SK-N-SH (cell line): ENCODE measurements at regions not wholly inside any gene's neighbourhood (a gene's known extent, or its start where the extent isn't known, plus 50 kb on each side); places are given as distances from the start of the nearest gene placed in this dataset.

ENCODE experiments used
- PBX3 ChIP-seq: IDR thresholded peaks from 2 replicates; pipeline ENCODE4; 2012
- POLR2AphosphoS5 ChIP-seq: IDR thresholded peaks from 2 replicates; pipeline ENCODE4 v1.6.1; 2012; ENCODE audit warnings: low read depth, low read length
- RCOR1 ChIP-seq: fragments of 150-350 bp; IDR thresholded peaks from 2 replicates; pipeline ENCODE4 v1.6.1; 2017; ENCODE audit warnings: antibody characterized with exemption, low read length
- RFX5 ChIP-seq: IDR thresholded peaks from 2 replicates; pipeline ENCODE4 v1.6.1; 2012; ENCODE audit warnings: mild to moderate bottlenecking, improper control_type of control experiment, low read length
- SIN3A ChIP-seq: IDR thresholded peaks from 2 replicates; pipeline ENCODE4 v1.6.1; 2012; ENCODE audit warnings: low read depth, mild to moderate bottlenecking, low read length, moderate library complexity, borderline replicate concordance
- SMC3 ChIP-seq: IDR thresholded peaks from 2 replicates; pipeline ENCODE4 v1.6.1; 2012; ENCODE audit warnings: low read depth, low read length, improper control_type of control experiment
- TCF12 ChIP-seq: IDR thresholded peaks from 2 replicates; pipeline ENCODE4 v1.4.0; 2012
- YY1 ChIP-seq: IDR thresholded peaks from 2 replicates; pipeline ENCODE4 v1.4.0; 2012; ENCODE audit warnings: low read depth, mild to moderate bottlenecking
- TF ChIP-seq, protein P1 (sequence below): fragments of 200-600 bp; sonication (generic); IDR thresholded peaks from 2 replicates; pipeline ENCODE4 v1.6.1; 2017; ENCODE audit warnings: antibody characterized with exemption, mild to moderate bottlenecking, moderate library complexity
- TF ChIP-seq, protein P2 (sequence below): IDR thresholded peaks from 2 replicates; pipeline ENCODE4 v1.4.0; 2012; ENCODE audit warnings: low read depth

DNA sequence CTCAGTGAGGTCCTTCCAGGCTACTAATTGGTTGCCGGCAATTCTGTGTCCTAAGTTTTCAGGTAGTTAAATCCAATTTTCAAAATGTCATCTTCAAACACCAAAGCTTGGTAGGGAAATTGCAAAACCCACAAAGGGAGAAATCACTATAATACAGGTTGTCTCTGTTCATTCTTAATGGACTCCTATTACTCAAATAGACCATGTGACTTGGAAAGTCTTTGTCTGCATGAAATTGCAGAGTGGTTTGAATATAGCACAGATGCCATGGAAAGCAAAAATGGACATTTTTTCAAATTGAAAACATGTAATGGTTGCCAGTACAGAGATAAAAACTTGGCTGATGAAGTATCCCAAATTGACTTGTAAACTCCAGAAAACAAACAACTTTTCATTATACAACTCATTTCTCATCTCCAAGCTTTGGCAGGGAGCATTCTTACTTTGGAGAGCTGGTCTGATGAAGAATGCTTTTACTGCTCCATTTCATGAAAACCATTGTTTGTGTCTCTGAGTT is 169.5 kb upstream of the PKN2 start:
- no peak for TF ChIP-seq YY1
- TF ChIP-seq, protein P1, sequence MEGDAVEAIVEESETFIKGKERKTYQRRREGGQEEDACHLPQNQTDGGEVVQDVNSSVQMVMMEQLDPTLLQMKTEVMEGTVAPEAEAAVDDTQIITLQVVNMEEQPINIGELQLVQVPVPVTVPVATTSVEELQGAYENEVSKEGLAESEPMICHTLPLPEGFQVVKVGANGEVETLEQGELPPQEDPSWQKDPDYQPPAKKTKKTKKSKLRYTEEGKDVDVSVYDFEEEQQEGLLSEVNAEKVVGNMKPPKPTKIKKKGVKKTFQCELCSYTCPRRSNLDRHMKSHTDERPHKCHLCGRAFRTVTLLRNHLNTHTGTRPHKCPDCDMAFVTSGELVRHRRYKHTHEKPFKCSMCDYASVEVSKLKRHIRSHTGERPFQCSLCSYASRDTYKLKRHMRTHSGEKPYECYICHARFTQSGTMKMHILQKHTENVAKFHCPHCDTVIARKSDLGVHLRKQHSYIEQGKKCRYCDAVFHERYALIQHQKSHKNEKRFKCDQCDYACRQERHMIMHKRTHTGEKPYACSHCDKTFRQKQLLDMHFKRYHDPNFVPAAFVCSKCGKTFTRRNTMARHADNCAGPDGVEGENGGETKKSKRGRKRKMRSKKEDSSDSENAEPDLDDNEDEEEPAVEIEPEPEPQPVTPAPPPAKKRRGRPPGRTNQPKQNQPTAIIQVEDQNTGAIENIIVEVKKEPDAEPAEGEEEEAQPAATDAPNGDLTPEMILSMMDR, result no peak
- no peak for TF ChIP-seq RFX5
- TF ChIP-seq PBX3, result no peak
- TF ChIP-seq RCOR1, result no peak
- TF ChIP-seq SIN3A, result no peak
- TF ChIP-seq, protein P2, sequence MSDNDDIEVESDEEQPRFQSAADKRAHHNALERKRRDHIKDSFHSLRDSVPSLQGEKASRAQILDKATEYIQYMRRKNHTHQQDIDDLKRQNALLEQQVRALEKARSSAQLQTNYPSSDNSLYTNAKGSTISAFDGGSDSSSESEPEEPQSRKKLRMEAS, result no peak
- TF ChIP-seq SMC3, result no peak
- no peak for TF ChIP-seq TCF12
- TF ChIP-seq POLR2AphosphoS5, result no peak
